Medulla oblongata (tissue), 1 donor: ENCODE measurements at regions not wholly inside any gene's neighbourhood (a gene's known extent, or its start where the extent isn't known, plus 50 kb on each side); places are given as distances from the start of the nearest gene placed in this dataset.

Source experiments
- DNase-seq: peaks from one replicate; pipeline ENCODE4 v3.0.0-alpha.2; 2015; ENCODE audit errors: extremely low spot score

DNA sequence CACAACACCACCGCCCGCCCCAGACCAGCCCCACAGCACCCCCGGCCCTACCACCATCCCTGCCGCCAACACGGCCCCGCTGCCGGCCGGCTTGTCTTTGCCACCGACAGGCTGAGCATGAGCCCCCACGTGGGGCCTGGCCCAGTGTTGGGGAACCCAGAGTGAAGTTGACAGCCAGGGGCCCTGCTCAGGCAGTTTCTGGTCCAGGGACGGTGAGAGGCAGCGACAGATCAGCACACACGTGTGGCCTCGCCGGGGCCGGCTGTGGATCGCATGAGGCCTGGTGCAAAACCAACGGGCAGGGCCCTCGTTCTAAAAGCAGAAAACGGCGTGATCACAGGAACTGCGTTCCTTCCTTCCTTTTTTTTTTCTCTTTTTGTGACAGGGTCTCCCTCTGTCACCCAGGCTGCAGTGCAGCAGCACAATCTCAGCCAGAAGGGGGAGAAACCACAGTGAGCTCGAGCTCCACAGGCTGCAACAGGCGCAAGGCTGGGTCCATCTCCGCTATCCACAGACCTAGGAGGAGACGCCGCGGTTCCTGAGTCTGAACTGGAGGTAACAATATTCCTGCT, 50.5 kb upstream of the FBRSL1 start:
- DNase-seq, result peak; percentile 51

DNA sequence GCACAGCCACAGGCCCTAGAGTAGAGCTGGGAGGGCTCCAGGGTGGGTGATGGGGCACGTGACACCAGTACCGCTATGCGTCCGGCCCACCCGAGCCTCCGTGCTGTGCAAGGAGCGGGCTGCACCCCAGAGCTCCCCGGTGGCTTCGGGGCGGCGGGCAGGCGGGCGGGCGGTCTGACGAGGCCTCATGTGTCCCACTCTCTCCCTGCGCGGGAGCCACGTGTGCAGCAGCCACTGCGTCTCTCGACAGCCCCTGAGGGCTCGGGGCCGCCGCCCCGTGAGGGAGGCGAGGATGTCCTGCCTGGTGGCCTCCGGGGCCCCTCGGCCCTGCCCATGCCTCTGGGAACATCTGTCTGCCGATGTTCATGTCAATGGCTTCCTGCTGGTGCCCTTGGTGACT, 51.2 kb upstream of the FBRSL1 start:
- no peak for DNase-seq

DNA sequence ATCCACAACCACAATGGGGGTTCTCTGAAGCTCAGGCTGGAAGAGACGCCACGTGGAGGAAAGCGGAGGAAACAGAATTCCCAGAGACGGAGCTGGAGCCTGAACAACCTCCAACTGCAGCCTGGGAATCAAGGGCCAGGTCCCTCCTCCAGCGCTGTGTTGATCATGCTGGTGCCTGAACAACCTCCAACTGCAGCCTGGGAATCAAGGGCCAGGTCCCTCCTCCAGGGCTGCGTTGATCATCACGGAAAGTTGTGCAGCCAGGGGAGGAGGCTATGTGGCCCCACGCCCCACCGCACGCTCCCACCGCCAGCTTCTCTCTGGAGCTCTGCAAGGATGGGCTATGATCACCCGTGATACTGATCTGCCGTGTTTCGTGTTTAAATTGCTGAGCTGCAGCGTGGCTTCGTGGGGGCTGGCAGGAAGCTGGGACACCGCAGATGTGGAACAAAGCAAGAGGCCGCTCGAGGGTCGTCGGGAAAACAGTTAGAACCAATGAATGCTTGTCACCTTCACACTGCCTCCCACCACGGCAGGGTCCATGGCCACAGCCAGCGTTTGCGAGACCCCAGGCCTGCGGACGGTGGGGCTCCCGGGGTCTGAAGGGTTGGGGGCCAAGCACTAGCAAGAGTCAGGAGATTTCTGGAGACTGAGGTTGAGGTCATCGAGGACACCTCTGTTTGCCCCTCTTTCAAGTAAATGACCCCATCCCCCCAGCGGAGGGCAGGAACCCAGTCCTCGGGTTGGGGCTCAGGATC, 51.8 kb upstream of the FBRSL1 start:
- DNase-seq, result no peak

DNA sequence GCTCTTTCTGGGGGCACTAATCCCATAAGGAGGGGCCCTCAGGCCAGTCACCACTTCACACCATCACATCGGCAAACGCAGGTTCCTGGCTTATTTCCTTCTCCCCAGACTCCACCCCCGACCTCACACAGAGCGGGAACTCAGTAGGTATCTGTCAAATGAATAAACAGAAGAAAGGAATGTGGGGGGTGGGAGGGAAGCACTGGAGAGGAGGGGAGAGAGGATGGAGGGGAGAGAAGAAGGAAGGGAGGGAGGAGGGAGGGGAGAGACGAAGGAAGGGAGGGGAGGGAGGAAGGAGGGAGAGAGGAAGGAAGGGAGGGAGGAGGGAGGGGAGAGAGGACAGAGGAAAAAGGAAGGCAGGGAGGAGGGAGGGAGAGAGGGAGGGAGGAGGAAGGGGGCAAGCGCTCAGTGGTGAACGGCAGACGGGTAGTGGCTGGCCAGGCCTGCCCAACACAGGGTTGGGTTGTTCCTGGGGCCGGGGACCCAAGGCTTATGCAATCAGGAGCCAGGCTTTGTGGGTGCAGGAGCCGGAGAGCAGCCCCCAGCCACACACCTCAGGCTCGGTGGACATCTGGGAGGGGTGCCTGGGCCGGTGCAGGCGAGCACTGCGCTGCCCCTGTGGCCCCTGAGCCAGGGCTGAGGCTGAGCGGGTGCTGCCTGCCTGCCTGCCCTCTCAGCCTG, 52.6 kb upstream of the FBRSL1 start:
- no peak for DNase-seq

DNA sequence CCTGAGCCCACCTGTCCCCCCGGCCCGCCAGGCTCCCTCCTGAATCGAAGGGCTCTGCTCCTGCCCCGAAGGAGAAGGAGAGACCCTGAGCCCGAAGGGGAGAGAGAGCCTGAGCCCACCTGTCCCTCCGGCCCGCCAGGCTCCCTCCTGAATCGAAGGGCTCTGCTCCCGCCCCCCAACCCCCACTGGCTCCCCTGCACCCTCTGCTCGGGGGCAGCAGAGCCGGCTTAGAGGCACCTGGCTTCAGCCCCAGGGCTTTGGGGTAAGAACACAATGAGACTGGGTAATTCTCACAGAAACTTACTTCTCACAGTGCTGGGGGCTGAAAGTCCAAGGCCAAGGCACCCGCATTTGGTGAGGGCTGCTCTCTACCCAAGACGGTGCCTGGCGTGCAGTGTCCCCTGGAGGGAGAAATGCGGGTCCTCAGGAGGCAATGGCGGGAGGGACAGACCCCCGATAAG, 53.1 kb upstream of the FBRSL1 start:
- DNase-seq, result no peak

DNA sequence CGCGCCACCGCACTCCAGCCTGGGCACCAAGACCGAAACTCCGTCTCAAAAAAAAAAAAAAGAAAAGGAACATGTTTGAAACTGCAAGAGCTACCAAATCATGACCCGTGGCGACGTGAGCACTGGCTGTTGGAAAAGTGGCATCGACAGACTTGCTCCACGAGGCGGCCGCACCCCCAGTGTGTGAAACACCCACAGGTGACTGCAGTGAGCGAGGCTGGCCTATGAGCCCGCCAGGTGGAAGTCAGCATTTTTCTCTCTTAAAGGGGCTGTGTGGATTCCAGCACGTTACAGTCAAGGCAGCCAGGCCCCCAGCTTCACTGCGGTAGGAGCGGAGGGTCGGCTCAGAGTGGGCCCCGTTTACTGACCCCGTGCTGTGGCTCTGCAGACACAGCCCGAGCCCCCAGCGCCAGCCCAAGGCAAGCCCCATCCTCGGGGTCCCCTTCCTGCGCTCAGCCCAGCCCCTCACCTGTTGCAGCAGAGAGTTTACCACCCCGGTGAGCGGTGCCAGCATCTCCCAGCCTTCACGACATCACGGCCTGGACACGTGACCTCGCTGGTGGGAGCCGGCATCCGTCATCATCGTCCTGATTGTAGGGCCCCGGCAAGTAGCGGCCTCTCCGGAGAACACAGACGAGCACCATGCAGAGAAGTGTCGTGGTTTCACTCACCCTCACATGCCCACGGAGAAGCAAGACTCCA, 54.3 kb upstream of the FBRSL1 start:
- DNase-seq, result no peak

DNA sequence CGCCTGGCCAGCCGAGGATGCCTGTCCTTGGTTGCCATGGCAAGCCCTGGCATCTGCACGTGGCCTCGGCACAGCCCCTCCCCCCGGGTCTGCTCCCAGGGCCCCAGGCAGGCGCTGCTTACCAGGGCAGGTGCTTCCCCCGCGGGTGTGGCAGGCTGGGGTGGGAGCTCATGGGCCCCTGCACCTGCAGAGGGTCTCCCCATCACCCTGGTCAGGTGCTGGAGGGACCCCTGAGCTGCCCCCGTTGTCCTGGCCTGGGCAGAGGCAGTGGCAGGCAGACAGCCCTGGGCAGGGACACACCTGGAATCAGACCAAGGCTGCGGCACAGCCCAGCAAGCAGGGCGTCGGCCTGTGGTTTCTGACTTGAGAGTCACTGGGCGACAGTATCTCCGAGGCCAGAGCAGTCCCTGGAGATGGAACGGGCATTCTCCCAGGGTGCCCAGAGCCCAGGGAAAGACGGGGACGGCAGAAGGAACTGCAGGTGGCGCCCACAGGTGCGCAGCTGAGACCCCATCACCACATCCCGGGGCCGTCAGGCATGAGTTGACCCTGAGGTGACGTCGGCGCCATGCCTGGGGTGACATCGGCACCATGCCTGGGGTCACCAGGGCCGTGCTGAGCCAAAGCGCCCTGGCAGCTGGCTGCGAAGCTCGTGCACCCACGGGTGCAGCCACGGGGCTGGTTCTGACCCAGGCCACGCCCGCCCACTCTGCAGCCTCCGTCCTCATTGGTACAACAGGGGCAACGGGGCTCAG, 56.1 kb upstream of the FBRSL1 start:
- DNase-seq, result no peak

DNA sequence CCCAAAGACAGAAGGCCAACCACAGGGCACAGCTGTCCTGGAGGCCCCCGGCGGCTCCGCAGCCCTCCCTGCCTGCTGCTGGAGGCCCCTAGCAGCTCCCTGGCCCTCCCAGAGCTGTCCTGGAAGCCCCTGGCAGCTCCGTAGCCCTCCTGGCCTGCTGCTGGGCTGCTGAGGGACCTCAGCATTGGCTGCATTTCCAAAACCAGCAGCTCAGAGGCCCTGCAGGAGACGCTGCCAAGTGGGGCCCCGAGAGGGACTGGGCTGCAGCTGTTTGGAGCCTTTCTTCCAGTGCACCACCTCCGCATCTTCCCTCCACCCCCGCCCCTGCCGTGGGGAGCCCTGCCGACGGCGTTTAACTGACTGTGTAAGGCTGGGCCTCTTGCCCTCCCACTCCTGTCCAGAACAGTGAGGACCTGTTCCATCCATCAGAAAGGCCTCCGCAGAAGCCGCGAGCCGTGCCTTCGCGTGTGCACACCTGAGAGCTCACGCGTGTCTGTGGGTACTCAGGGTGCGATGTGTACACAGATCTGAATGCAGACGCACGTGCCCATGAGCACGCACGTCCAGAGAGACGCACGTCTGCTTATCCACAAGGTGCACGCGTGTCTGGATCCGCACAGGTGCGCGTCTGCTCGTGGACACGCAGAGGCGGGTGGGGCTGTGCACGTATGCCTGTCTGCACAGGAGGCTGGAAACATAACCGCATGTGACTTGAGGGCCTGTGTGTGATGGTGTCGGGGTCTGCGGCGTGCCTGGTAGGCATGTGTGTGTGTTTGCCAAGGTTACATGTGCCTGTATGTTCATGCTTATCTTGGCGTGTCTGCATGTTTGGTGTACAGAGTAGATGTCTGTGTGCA, 57.0 kb upstream of the FBRSL1 start:
- DNase-seq, result no peak

DNA sequence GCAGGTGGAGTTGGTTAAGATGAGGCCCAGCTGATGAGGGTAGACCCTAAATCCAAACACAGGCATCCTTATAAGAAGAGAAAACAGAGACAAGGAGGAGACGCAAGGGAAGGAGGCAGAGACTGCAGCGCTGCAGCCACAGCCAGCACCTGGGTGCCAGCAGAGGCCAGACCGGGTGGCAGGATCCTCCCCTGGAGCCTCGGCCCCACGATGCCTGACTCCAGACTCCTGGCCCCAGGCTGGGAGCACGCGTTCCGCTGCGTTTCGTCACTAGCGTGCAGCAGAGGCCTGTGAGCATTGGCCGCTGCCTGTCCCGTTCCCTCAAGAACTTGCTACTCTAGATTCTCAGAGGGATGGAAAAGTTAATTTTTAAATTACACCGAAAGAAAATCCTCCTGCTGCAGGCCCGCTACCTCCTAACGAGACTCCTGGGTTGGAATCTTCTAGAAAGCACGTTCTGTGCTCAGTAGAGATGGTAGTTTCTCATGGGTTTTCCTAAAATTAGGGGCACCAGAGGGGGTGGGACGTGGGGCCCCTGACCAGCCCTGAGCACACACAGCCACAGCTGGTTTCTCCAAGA, 57.7 kb upstream of the FBRSL1 start:
- DNase-seq, result no peak

DNA sequence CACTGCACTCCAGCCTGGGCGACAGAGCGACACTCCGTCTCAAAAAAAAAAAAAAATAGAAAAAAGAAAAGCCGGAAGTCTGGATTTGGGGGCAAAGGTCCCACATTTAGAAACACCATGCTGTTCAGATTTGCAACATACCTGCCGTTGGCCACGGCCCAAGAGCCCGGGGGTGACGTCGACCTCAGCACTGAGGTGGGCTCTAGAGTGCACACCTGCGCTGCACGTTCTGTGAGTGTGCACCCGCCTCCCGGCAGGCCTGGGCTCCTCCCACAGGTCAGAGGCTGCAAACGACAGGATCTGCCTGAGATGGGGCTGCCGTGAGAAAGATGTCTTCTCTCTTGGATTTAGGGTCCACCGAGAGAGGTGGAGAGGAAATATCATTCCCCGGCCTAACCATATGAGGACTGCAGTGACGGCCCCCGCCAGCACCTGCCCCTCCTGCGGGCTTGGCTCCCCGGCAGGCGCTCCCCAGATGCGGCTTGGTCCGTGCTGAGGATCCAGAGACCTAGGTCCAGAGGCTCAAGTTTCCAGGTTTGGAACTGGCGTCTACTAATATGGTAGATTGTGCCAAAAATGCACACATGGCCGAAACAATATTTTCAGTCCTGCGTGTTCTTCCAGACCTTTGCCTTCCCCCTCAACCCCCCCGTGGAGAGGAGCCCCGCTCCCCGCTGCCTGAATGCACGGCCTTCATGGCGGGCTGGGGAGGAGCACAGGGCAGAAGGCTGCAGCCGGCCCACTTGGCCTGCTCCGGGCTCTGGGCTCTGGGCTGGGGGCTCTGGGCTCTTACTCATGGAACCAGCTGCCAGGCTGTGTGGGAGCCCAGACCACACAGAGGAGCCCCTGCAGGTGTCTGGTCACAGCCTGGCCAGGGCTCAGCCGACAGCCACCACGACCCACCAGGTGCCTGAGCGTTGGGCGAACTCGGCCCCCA, 58.8 kb upstream of the FBRSL1 start:
- DNase-seq, result no peak

DNA sequence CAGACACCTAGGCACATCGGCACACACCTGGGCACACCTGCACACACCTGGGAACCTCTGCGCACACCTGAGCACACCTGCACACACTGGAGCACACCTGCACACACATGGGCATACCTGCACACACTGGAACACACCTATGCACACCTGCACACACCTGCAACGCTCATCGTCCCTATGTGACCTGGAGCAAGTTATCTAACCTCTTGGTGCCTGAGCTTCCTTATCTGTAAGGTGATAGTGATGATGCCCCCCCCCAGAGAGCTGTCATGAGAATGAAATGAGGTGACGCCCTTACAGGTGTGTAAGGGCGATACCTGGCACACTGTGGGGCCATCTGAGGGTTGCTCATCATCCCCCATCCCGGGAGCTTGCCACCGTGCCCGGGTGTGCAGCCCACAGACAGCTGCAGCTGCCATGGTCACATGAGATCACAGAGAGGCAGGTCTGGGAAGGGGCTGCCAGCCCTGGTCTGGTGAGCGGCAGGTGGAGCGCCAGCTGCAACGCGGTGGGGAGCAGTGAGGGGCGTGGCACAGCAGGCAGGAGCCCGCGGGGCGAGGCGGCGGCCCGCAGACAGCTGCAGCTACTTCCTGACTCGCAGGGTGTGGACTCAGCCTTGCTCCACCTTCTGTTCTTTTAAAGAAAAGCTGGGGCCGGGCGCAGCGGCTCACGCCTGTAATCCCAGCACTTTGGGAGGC, 59.9 kb upstream of the FBRSL1 start:
- DNase-seq, result no peak

DNA sequence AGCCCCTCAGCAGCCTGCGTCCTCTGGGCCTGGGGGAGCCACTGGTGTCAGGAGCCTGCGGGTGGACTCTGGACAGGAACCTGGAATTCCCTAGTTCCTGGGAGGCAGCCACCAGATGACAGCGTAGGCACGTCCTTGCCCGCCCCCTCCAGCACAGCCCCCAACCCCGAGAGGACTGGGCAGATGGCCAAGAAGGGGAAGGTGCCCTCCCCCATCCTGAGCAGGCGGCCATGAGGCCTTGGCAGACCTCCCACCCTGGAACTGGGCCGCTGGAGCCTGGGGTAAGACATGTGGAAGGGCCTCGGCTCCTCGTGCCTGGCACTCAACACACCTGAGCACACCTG, 60.4 kb upstream of the FBRSL1 start:
- no peak for DNase-seq

DNA sequence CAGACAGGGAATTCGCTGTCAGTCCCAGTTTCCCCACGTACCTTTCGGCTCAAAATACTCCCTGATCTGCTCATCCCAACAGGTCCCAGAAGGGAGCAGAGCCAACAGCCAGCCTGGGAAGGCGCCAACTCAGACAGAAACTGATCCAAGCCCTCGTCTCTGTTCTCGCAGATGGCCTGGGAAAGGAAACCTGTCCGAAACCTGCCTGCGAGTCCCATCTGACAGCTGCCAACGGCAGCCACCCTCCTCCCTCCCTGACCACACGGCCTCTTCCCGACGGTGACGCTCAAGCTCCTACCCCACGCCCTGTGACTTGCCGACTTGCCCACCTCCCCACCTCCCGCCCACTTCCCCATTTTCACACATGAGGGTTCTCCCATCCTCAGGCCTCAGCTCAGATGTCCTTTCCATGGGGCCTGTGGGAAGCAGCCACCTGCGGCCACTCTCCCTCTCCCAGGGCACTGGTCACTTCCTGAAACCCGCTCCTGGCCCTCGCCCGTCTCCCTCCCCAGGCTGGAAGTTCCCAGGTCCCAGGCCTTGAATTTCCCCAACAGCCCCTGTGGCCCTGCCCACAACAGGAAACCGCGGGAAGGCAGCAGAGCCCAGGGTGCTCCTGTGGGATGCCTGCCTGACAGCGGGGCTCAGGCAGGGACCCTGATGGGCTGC, 60.9 kb upstream of the FBRSL1 start:
- no peak for DNase-seq

DNA sequence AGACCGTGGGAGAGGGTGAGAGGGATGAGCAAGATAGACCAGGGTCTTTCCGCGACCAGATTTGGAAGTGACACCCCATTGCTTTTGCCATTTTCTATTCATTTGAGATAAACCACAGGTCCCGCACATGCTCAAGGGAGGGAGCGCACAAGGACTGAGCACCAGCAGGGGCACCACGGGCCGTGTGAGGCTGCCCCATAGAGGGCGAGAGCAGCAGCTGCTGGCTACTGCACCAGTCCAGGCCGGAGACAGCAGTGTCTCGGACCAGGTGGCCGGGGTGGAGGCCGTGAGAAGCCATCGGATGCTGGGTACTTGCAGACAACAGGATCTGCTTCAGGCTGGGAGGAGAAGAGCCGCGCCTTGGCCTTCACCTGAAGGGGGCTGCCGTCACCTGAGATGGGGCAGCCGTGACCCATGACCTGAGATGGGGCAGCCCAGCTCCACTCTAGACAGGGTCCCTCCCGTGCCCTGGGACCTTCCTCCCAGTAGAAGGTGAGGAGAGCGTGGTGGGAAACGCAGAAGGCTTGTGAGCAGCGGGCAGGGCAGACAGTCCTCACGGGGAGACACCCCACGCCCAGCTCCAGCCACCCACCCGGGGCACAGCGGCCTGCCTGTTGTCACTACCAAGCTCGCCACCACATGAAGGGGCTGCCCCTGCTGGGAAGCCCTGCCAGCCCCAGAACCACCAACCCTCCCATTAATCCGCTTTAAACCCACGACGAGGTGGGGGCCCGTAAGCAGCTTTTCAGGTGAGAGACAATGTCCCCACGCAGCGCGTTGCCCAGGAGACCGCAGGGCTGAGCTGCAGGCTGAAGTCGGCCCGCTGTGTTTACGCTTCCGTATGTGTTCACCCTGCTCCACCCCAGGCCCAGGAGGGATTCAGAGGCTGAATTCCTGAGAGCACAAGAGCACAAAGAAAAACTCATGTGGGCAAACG, 61.7 kb upstream of the FBRSL1 start:
- no peak for DNase-seq

DNA sequence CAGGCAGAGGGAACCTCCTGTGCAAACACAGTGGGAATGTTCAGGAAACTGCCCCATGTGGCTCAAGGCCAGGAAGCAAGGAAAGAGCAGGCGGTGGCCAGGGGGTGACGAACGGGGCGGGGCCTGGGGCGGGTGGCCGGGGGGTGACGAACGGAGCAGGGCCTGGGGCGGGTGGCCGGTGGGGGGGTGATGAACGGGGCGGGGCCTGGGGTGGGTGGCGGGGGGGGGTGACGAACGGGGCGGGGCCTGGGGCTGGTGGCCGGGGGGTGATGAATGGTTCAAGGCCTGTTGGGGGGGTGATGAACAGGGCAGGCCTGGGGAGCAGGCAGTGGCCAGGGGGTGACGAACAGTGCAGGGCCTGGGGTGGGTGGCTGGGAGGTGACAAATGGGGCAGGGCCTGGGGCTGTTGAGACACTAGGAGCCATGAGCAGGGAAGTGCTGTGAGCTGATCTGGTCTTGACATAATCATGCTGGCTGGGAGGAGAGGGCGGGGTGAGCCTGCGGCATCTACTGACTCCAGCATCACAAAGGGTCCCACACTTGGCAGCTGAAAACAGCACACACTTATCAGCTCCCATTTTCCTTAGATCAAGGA, 62.7 kb upstream of the FBRSL1 start:
- no peak for DNase-seq

DNA sequence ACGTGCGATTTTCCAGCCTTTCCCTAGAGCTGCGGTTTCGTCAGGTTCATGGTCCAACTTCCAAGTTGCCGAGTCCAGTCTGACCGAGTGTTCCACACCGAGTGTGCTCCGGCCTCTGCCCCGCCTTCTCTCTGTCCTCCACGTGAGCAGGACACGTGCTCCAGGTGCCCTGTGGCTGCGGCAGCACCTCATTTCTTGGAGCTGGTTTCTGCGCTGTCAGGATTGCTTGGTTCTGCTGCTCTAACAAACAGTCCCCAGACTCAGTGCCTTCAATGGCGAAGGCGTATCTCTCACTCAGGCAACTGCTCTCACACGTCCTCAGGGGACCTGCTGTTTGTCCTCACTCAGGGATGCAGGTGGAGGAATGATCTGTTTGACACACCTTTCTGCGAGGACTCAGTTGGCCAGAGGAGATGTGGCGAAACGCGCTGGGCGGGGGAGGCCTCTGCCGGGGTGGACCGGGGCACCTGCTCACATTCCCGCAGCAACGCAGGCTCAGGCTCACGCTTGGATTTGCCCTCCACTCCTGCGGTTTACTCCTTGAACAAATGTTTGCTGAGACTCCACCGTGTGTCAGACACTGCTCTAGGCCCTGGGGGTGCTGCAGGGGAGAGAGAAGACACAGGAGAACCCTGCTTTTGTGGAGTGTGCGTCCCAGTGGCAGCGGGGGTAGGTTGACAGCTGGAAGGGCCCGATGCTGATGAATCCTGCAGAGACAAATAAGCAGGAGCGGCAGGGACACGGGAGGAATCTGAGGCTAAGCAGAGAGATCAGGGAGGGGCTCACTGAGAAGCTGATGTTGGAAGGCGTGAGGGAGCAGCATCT, 63.4 kb upstream of the FBRSL1 start:
- DNase-seq, result no peak
